CD4-positive, alpha-beta T cell treated with Interleukin-2 at 100 ng/mL for 4 hours (primary cell): ENCODE measurements at regions not wholly inside any gene's neighbourhood (a gene's known extent, or its start where the extent isn't known, plus 50 kb on each side); places are given as distances from the start of the nearest gene placed in this dataset.
"Not testable (repeated sequence)": the region's sequence is repeated elsewhere in the genome, so short reads cannot be mapped to it uniquely, and the experiment has no call there.

ENCODE experiments used
- DNase-seq: peaks from one replicate; pipeline ENCODE4 v3.0.0-alpha.2; 2020; ENCODE audit warnings: low spot score

GRCh38 chr9:30972654-30973053 lies 1411.8 kb upstream of the ACO1 start:
- no peak for DNase-seq

GRCh38 chr9:30977965-30978364 lies 1406.5 kb upstream of the ACO1 start:
- DNase-seq = no peak

- no peak for DNase-seq
Measured at GRCh38 chr9:30982301-30982700, 1402.1 kb upstream of the ACO1 start.

- DNase-seq = no peak
Measured at GRCh38 chr9:30995956-30996738, 1388.3 kb upstream of the ACO1 start.

GRCh38 chr9:30996761-30997160 lies 1387.7 kb upstream of the ACO1 start:
- DNase-seq = no peak

- no peak for DNase-seq
Measured at GRCh38 chr9:30997291-30997690, 1387.2 kb upstream of the ACO1 start.

- DNase-seq = no peak
Measured at GRCh38 chr9:31005086-31005665, 1379.3 kb upstream of the ACO1 start.

- DNase-seq = no peak
Measured at GRCh38 chr9:31013371-31013770, 1371.1 kb upstream of the ACO1 start.

- no peak for DNase-seq
Measured at GRCh38 chr9:31023847-31024246, 1360.6 kb upstream of the ACO1 start.

GRCh38 chr9:31027678-31028077 lies 1356.8 kb upstream of the ACO1 start:
- DNase-seq = no peak

- DNase-seq = no peak
Measured at GRCh38 chr9:31028137-31028536, 1356.3 kb upstream of the ACO1 start.

GRCh38 chr9:31030741-31031202 lies 1353.7 kb upstream of the ACO1 start:
- no peak for DNase-seq

GRCh38 chr9:31032206-31032605 lies 1352.2 kb upstream of the ACO1 start:
- DNase-seq = no peak

GRCh38 chr9:31034311-31034710 lies 1350.1 kb upstream of the ACO1 start:
- no peak for DNase-seq

- DNase-seq = no peak
Measured at GRCh38 chr9:31040564-31040963, 1343.9 kb upstream of the ACO1 start.

- no peak for DNase-seq
Measured at GRCh38 chr9:31045810-31046209, 1338.6 kb upstream of the ACO1 start.

- not testable (repeated sequence) for DNase-seq
Measured at GRCh38 chr9:31061592-31061991, 1322.9 kb upstream of the ACO1 start.

- no peak for DNase-seq
Measured at GRCh38 chr9:31065691-31066090, 1318.8 kb upstream of the ACO1 start.

- DNase-seq = no peak
Measured at GRCh38 chr9:31067418-31067817, 1317.0 kb upstream of the ACO1 start.

GRCh38 chr9:31071606-31072286 lies 1312.7 kb upstream of the ACO1 start:
- no peak for DNase-seq

- no peak for DNase-seq
Measured at GRCh38 chr9:31078175-31078574, 1306.3 kb upstream of the ACO1 start.

GRCh38 chr9:31084350-31084749 lies 1300.1 kb upstream of the ACO1 start:
- no peak for DNase-seq

GRCh38 chr9:31089549-31090221 lies 1294.8 kb upstream of the ACO1 start:
- DNase-seq = no peak
